CD14-positive monocyte (primary cell): ENCODE measurements at regions not wholly inside any gene's neighbourhood (a gene's known extent, or its start where the extent isn't known, plus 50 kb on each side); places are given as distances from the start of the nearest gene placed in this dataset.

ENCODE experiments used
- DNase-seq, 3 donors: peaks; one replicate each; pipeline ENCODE4 v3.0.0-alpha.2; 2011 to 2022
- H2AFZ ChIP-seq: 2 replicates; pipeline ENCODE4 v1.6.0; 2012; ENCODE audit warnings: mild to moderate bottlenecking, low read depth, low read length, inconsistent platforms; ENCODE audit not compliant: insufficient read depth, poor library complexity, severe bottlenecking
- H3K27ac ChIP-seq, 2 donors: 1 replicate in 1 of 2; 2 replicates in 1 of 2; pipeline ENCODE4 v1.5.1; 2012 to 2013; ENCODE audit warnings: low read length in 2 of 2, control low read depth in 1 of 2, inconsistent platforms in 1 of 2, low read depth in 1 of 2, mild to moderate bottlenecking in 1 of 2
- H3K27me3 ChIP-seq, 2 donors: one replicate each; pipeline versions ENCODE4 v1.6.0 to v1.6.1; 2011 to 2013; ENCODE audit warnings: low read length in 2 of 2; ENCODE audit not compliant: control insufficient read depth in 2 of 2, insufficient read depth in 2 of 2
- H3K36me3 ChIP-seq, 2 donors: replicated peaks in 1 of 2; 1 replicate in 1 of 2; 2 replicates in 1 of 2; pipeline versions ENCODE4 v1.5.1 to v1.6.1; 2012 to 2013; ENCODE audit warnings: low read length in 2 of 2, control low read depth in 1 of 2, inconsistent platforms in 1 of 2, mild to moderate bottlenecking in 1 of 2; ENCODE audit not compliant: insufficient read depth in 2 of 2, control insufficient read depth in 1 of 2
- H3K4me1 ChIP-seq, 2 donors: 1 replicate in 1 of 2; 2 replicates in 1 of 2; pipeline versions ENCODE4 v1.5.1 to v1.6.1; 2012 to 2013; ENCODE audit warnings: low read length in 2 of 2, control low read depth in 1 of 2, inconsistent platforms in 1 of 2, mild to moderate bottlenecking in 1 of 2, moderate library complexity in 1 of 2; ENCODE audit not compliant: insufficient read depth in 2 of 2, control insufficient read depth in 1 of 2
- H3K4me2 ChIP-seq: replicated peaks from 2 replicates; pipeline ENCODE3; 2012; ENCODE audit warnings: low read length, moderate library complexity, mild to moderate bottlenecking; ENCODE audit not compliant: poor library complexity, severe bottlenecking; ENCODE audit errors: extremely low read depth
- H3K4me3 ChIP-seq, 3 experiments: fragments of 200-600 bp in 1 of 3; sonication (generic) in 1 of 3; replicated peaks in 1 of 3; 1 replicate in 2 of 3; 2 replicates in 1 of 3; pipeline ENCODE4 v1.5.1; 2011 to 2013; ENCODE audit warnings: low read length in 3 of 3, mild to moderate bottlenecking in 3 of 3, control low read depth in 2 of 3, low read depth in 2 of 3, inconsistent platforms in 1 of 3, moderate library complexity in 1 of 3
- H3K79me2 ChIP-seq: 2 replicates; pipeline ENCODE4 v1.6.0; 2012; ENCODE audit warnings: mild to moderate bottlenecking, control low read depth, inconsistent platforms, low read length, moderate library complexity; ENCODE audit not compliant: insufficient read depth
- H3K9ac ChIP-seq: 2 replicates; pipeline ENCODE4 v1.6.0; 2017; ENCODE audit warnings: low read length, mild to moderate bottlenecking; ENCODE audit not compliant: insufficient read depth, poor library complexity, severe bottlenecking
- H3K9me3 ChIP-seq, 2 donors: replicated peaks in 1 of 2; 1 replicate in 1 of 2; 2 replicates in 1 of 2; pipeline versions ENCODE4 v1.5.1 to v1.6.1; 2012 to 2013; ENCODE audit warnings: low read length in 2 of 2, control low read depth in 1 of 2; ENCODE audit not compliant: control insufficient read depth in 1 of 2, insufficient read depth in 1 of 2
- H4K20me1 ChIP-seq: 2 replicates; pipeline ENCODE4 v1.6.0; 2012; ENCODE audit warnings: mild to moderate bottlenecking, low read length, control low read depth, moderate library complexity; ENCODE audit not compliant: insufficient read depth
- H3K27ac Mint-ChIP-seq, 7 donors: one replicate each; pipeline ENCODE4 v1.8.0; 2020; ENCODE audit warnings: mild to moderate bottlenecking in 7 of 7, mixed read lengths in 7 of 7, moderate library complexity in 6 of 7, inconsistent platforms in 2 of 7
- H3K27me3 Mint-ChIP-seq, 3 donors: one replicate each; pipeline ENCODE4 v1.8.0; 2021 to 2022; ENCODE audit warnings: low read depth in 3 of 3, mild to moderate bottlenecking in 3 of 3, mixed read lengths in 3 of 3, moderate library complexity in 3 of 3, inconsistent platforms in 1 of 3
- H3K36me3 Mint-ChIP-seq, 2 donors: one replicate each; pipeline ENCODE4 v1.8.0; 2020; ENCODE audit warnings: mixed read lengths in 2 of 2, inconsistent platforms in 1 of 2, mild to moderate bottlenecking in 1 of 2
- H3K4me1 Mint-ChIP-seq: one replicate; pipeline ENCODE4 v1.8.0; 2020; ENCODE audit warnings: mild to moderate bottlenecking, mixed read lengths
- H3K4me3 Mint-ChIP-seq, 2 donors: one replicate each; pipeline ENCODE4 v1.8.0; 2020; ENCODE audit warnings: mild to moderate bottlenecking in 2 of 2, mixed read lengths in 2 of 2, moderate library complexity in 1 of 2
- H3K9me3 Mint-ChIP-seq, 7 donors: one replicate each; pipeline ENCODE4 v1.8.0; 2020 to 2022; ENCODE audit warnings: mixed read lengths in 7 of 7, mild to moderate bottlenecking in 6 of 7, moderate library complexity in 6 of 7, inconsistent platforms in 2 of 7
- WGBS: methylation state at CpG from one replicate; pipeline ENCODE4 v1.1.5; 2013; ENCODE audit warnings: missing lambda C conversion rate; ENCODE audit not compliant: insufficient coverage; 5-methylcytosine and 5-hydroxymethylcytosine counted together
- intact Hi-C, 2 donors: fragments of 100-400 bp; cut with micrococcal nuclease; formaldehyde crosslinking; loops; one replicate each; pipeline versions ENCODE4 v1.15.0 to v1.15.1; 2023
- TF ChIP-seq, protein P1 (sequence below): fragments of 200-600 bp; IDR thresholded peaks from one replicate; pipeline ENCODE4 v1.8.0; 2022; ENCODE audit warnings: antibody characterized with exemption, mild to moderate bottlenecking

GRCh38 chr4:28436191-28437080, 1575.8 kb downstream of the STIM2 start:
- Histone ChIP-seq H3K9ac (no peak overlapping the region), H3K79me2 (no peaks in the 10 kb centered on the region), H4K20me1 (no peaks in the 10 kb centered on the region), H3K4me2 (no peak overlapping the region), H3K4me1 (no peaks in the 10 kb centered on the region), H3K27me3 (no peaks in the 10 kb centered on the region), H3K36me3 (no peaks in the 10 kb centered on the region), H2AFZ (no peak overlapping the region), H3K9me3 (peaks cover 0 to 11% of the 10 kb centered on the region in 2 donors), H3K4me3 (no peak overlapping the region), H3K27ac (no peak overlapping the region)
- peaks cover 0 to 5% (median 0%) of the 10 kb centered on the region in 7 donors for H3K9me3 Mint-ChIP-seq
- H3K4me3 Mint-ChIP-seq: no peak overlapping the region
- no peak overlapping the region for H3K27ac Mint-ChIP-seq
- no peaks in the 10 kb centered on the region for H3K36me3 Mint-ChIP-seq
- no peaks in the 10 kb centered on the region for H3K4me1 Mint-ChIP-seq
- TF ChIP-seq, protein P1, sequence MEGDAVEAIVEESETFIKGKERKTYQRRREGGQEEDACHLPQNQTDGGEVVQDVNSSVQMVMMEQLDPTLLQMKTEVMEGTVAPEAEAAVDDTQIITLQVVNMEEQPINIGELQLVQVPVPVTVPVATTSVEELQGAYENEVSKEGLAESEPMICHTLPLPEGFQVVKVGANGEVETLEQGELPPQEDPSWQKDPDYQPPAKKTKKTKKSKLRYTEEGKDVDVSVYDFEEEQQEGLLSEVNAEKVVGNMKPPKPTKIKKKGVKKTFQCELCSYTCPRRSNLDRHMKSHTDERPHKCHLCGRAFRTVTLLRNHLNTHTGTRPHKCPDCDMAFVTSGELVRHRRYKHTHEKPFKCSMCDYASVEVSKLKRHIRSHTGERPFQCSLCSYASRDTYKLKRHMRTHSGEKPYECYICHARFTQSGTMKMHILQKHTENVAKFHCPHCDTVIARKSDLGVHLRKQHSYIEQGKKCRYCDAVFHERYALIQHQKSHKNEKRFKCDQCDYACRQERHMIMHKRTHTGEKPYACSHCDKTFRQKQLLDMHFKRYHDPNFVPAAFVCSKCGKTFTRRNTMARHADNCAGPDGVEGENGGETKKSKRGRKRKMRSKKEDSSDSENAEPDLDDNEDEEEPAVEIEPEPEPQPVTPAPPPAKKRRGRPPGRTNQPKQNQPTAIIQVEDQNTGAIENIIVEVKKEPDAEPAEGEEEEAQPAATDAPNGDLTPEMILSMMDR: no peak
- peaks cover 0 to 1% (median 0%) of the 10 kb centered on the region in 3 donors for H3K27me3 Mint-ChIP-seq
- 94% methylated on average over 5 of the region's 10 CpGs for WGBS
- intact Hi-C loops: no loop called here
- DNase-seq: no peak

DNA sequence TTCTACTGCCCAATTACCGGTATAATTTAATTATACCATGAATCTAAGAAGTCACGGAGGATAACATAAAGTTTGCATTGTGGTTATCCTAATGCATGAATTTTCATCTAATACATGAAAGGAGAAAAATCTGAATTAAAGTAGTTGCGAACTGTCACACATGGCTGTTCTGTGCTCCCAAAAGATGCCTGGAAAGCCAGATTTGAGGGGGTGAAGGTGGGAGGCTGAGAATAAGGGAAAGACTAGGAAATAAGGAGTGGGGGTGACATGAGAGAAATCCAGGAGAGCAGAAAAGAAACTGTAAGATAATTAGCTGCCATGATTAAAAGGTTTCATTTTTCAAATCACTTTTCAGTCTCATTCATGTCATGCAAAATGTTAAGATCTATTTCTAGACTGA, 1582.7 kb downstream of the STIM2 start:
- DNase-seq: no peak
- Mint-ChIP-seq H3K9me3 (peaks cover 0 to 4% (median 0%) of the 10 kb centered on the region in 7 donors), H3K27me3 (peaks cover 0 to 1% (median 1%) of the 10 kb centered on the region in 3 donors), H3K4me3 (no peak overlapping the region), H3K27ac (no peak overlapping the region), H3K4me1 (no peaks in the 10 kb centered on the region), H3K36me3 (no peaks in the 10 kb centered on the region)
- WGBS: no CpG with 5 or more reads among the region's 3 CpGs
- no peaks in the 10 kb centered on the region for H3K36me3 ChIP-seq
- no peak overlapping the region for H3K27ac ChIP-seq
- intact Hi-C loops: no loop called here
- no peak overlapping the region for H2AFZ ChIP-seq
- H3K9me3 ChIP-seq: no peaks in the 10 kb centered on the region
- no peaks in the 10 kb centered on the region for H4K20me1 ChIP-seq
- H3K4me2 ChIP-seq: no peak overlapping the region
- no peak overlapping the region for H3K9ac ChIP-seq
- no peak overlapping the region for H3K4me3 ChIP-seq
- no peaks in the 10 kb centered on the region for H3K4me1 ChIP-seq
- TF ChIP-seq, protein P1: no peak
- H3K79me2 ChIP-seq: no peaks in the 10 kb centered on the region
- H3K27me3 ChIP-seq: no peaks in the 10 kb centered on the region
